H1 (cell line): ENCODE measurements at regions not wholly inside any gene's neighbourhood (a gene's known extent, or its start where the extent isn't known, plus 50 kb on each side); places are given as distances from the start of the nearest gene placed in this dataset.

ENCODE experiments used
- CTCF ChIA-PET: fragments of 300-600 bp; sonication (Branson Sonifier 250); formaldehyde crosslinking; loops from one replicate; lab custom pipeline; 2021; ENCODE audit not compliant: partially characterized antibody; lab: Charles Lee
- POLR2A ChIA-PET: fragments of 300-600 bp; sonication (Branson Sonifier 250); formaldehyde crosslinking; loops from one replicate; lab custom pipeline; 2021; ENCODE audit warnings: inconsistent platforms; ENCODE audit not compliant: partially characterized antibody; lab: Charles Lee
- DNase-seq, 2 experiments: peaks; one replicate each; pipeline versions ENCODE4 v3.0.0 to v3.0.0-alpha.2; 2010 to 2022; ENCODE audit warnings: low spot score in 2 of 2, low read depth in 1 of 2, mixed read lengths in 1 of 2
- FAIRE-seq: peaks from 2 replicates; lab custom pipeline; 2011; peaks lifted over from hg19 to GRCh38; lab: Jason Lieb, UNC
- H2AFZ ChIP-seq: 2 replicates; pipeline ENCODE4 v1.8.1; 2012; ENCODE audit warnings: low read length, inconsistent platforms
- H2AK5ac ChIP-seq: 2 replicates; pipeline ENCODE4 v1.6.1; 2013; ENCODE audit warnings: low read depth, low read length
- H2BK120ac ChIP-seq: replicated peaks from 2 replicates; pipeline ENCODE3; 2013; ENCODE audit warnings: low read depth, low read length, inconsistent platforms
- H2BK12ac ChIP-seq: 2 replicates; pipeline ENCODE4 v1.6.1; 2013; ENCODE audit warnings: low read depth, low read length
- H2BK15ac ChIP-seq: 2 replicates; pipeline ENCODE4 v1.6.1; 2013; ENCODE audit warnings: low read length
- H2BK20ac ChIP-seq: 2 replicates; pipeline ENCODE4 v1.6.1; 2013; ENCODE audit warnings: low read length
- H2BK5ac ChIP-seq: 2 replicates; pipeline ENCODE4 v1.6.1; 2013; ENCODE audit warnings: low read depth, low read length
- H3K14ac ChIP-seq: 2 replicates; pipeline ENCODE4 v1.6.1; 2013; ENCODE audit warnings: inconsistent platforms; ENCODE audit not compliant: insufficient read length
- H3K18ac ChIP-seq: 2 replicates; pipeline ENCODE4 v1.6.1; 2013; ENCODE audit warnings: low read length; ENCODE audit errors: extremely low read depth
- H3K23ac ChIP-seq: 2 replicates; pipeline ENCODE4 v1.6.1; 2013; ENCODE audit warnings: inconsistent platforms; ENCODE audit not compliant: insufficient read length
- H3K23me2 ChIP-seq: 2 replicates; pipeline ENCODE4 v1.6.1; 2013; ENCODE audit warnings: low read depth, low read length
- H3K27ac ChIP-seq: 2 replicates; pipeline ENCODE4 v1.6.1; 2011; ENCODE audit warnings: low read depth, low read length, inconsistent platforms
- H3K27me3 ChIP-seq, 4 experiments: replicated peaks in 1 of 4; 1 replicate in 1 of 4; 2 replicates in 3 of 4; pipeline versions ENCODE4 v1.6.1 to v1.8.1; 2011 to 2013; ENCODE audit warnings: low read length in 3 of 4, mild to moderate bottlenecking in 3 of 4, inconsistent platforms in 2 of 4, mixed read lengths in 2 of 4, moderate library complexity in 1 of 4; ENCODE audit not compliant: control insufficient read depth in 3 of 4, insufficient read depth in 3 of 4; ENCODE audit errors: extremely low read depth in 1 of 4
- H3K36me3 ChIP-seq, 4 experiments: 2 replicates each; pipeline versions ENCODE4 v1.6.1 to v1.8.1; 2011 to 2013; ENCODE audit warnings: mild to moderate bottlenecking in 4 of 4, low read length in 3 of 4, moderate library complexity in 2 of 4, control low read depth in 1 of 4, inconsistent platforms in 1 of 4; ENCODE audit not compliant: insufficient read depth in 4 of 4, control insufficient read depth in 2 of 4
- H3K4ac ChIP-seq: replicated peaks from 2 replicates; pipeline ENCODE3; 2013; ENCODE audit warnings: low read length, low read depth, mixed read lengths, inconsistent platforms; ENCODE audit not compliant: insufficient read length
- H3K4me1 ChIP-seq, 4 experiments: replicated peaks in 1 of 4; 1 replicate in 1 of 4; 2 replicates in 3 of 4; pipeline versions ENCODE4 v1.6.1 to v1.8.1; 2011 to 2013; ENCODE audit warnings: low read length in 3 of 4, inconsistent platforms in 2 of 4, mixed read lengths in 1 of 4; ENCODE audit not compliant: insufficient read depth in 4 of 4, control insufficient read depth in 3 of 4
- H3K4me2 ChIP-seq, 2 experiments: 2 replicates each; pipeline versions ENCODE4 v1.6.1 to v1.8.1; 2011 to 2013; ENCODE audit warnings: low read depth in 2 of 2, low read length in 2 of 2, control low read depth in 1 of 2, inconsistent platforms in 1 of 2, mild to moderate bottlenecking in 1 of 2; ENCODE audit not compliant: insufficient read depth in 1 of 2
- H3K4me3 ChIP-seq, 4 experiments: fragments of 200-600, 300-600 bp in 1 of 4; sonication (generic), shearing (Covaris generic), sonication (Bioruptor Twin) in 1 of 4; 2 replicates each; pipeline versions ENCODE4 v1.5.1 to v1.8.1; 2011 to 2016; ENCODE audit warnings: low read length in 4 of 4, low read depth in 3 of 4, control low read depth in 2 of 4, inconsistent platforms in 2 of 4, mild to moderate bottlenecking in 2 of 4, mixed read lengths in 1 of 4, moderate library complexity in 1 of 4; ENCODE audit not compliant: insufficient read depth in 2 of 4; ENCODE audit errors: extremely low read depth in 1 of 4
- H3K56ac ChIP-seq: replicated peaks from 2 replicates; pipeline ENCODE3; 2013; ENCODE audit warnings: low read depth, mild to moderate bottlenecking, mixed read lengths, low read length, inconsistent platforms; ENCODE audit not compliant: insufficient read length
- H3K79me1 ChIP-seq: 2 replicates; pipeline ENCODE4 v1.6.1; 2013; ENCODE audit warnings: low read depth, low read length, control low read depth
- H3K79me2 ChIP-seq, 2 experiments: 2 replicates each; pipeline versions ENCODE4 v1.6.1 to v1.8.1; 2012 to 2013; ENCODE audit warnings: low read length in 2 of 2, mild to moderate bottlenecking in 2 of 2, inconsistent platforms in 1 of 2; ENCODE audit not compliant: insufficient read depth in 2 of 2, control insufficient read depth in 1 of 2
- H3K9ac ChIP-seq, 4 experiments: replicated peaks in 1 of 4; 1 replicate in 1 of 4; 2 replicates in 3 of 4; pipeline versions ENCODE4 v1.6.1 to v1.8.1; 2011 to 2013; ENCODE audit warnings: low read depth in 3 of 4, low read length in 3 of 4, control low read depth in 2 of 4, mild to moderate bottlenecking in 2 of 4, moderate library complexity in 2 of 4, inconsistent platforms in 1 of 4; ENCODE audit errors: extremely low read depth in 1 of 4
- H3K9me3 ChIP-seq, 2 experiments: 2 replicates each; pipeline versions ENCODE4 v1.6.1 to v1.8.1; 2012 to 2013; ENCODE audit warnings: mild to moderate bottlenecking in 2 of 2, moderate library complexity in 2 of 2, control low read depth in 1 of 2, inconsistent platforms in 1 of 2, low read depth in 1 of 2, low read length in 1 of 2, mixed read lengths in 1 of 2; ENCODE audit not compliant: insufficient read depth in 2 of 2
- H4K20me1 ChIP-seq, 2 experiments: replicated peaks in 1 of 2; 2 replicates each; pipeline versions ENCODE3 to v1.8.1; 2011 to 2013; ENCODE audit warnings: inconsistent platforms in 2 of 2, low read length in 2 of 2, mild to moderate bottlenecking in 1 of 2; ENCODE audit not compliant: insufficient read depth in 2 of 2, control insufficient read depth in 1 of 2
- H4K5ac ChIP-seq: 2 replicates; pipeline ENCODE4 v1.6.1; 2013; ENCODE audit warnings: low read length, low read depth, mixed read lengths, inconsistent platforms; ENCODE audit not compliant: insufficient read length
- H4K8ac ChIP-seq: 2 replicates; pipeline ENCODE4 v1.8.0; 2013; ENCODE audit warnings: mild to moderate bottlenecking, moderate library complexity, low read length, inconsistent platforms; ENCODE audit not compliant: insufficient read depth; ENCODE audit errors: extremely low read depth
- H4K91ac ChIP-seq: replicated peaks from 2 replicates; pipeline ENCODE3; 2013; ENCODE audit warnings: low read length, mixed read lengths, inconsistent platforms; ENCODE audit not compliant: insufficient read length
- KDM1A ChIP-seq: fragments of 200-600, 300-600 bp; sonication (generic); IDR thresholded peaks from 2 replicates; pipeline ENCODE4 v1.7.1; 2016; ENCODE audit warnings: mild to moderate bottlenecking, low read length, borderline replicate concordance
- WGBS, 2 experiments: shearing (Covaris generic) in 1 of 2; methylation state at CpG; one replicate each; pipeline versions ENCODE4 v1.1.6 to v1.1.7; 2013 to 2015; ENCODE audit warnings: low lambda C conversion rate in 2 of 2, mixed read lengths in 2 of 2, inconsistent platforms in 1 of 2, low coverage in 1 of 2, missing lambda C conversion rate in 1 of 2; ENCODE audit not compliant: insufficient replicate concordance in 2 of 2, insufficient coverage in 1 of 2, insufficient read length in 1 of 2; ENCODE audit errors: extremely low coverage in 1 of 2, missing lambda C conversion rate in 1 of 2; 5-methylcytosine and 5-hydroxymethylcytosine counted together

DNA sequence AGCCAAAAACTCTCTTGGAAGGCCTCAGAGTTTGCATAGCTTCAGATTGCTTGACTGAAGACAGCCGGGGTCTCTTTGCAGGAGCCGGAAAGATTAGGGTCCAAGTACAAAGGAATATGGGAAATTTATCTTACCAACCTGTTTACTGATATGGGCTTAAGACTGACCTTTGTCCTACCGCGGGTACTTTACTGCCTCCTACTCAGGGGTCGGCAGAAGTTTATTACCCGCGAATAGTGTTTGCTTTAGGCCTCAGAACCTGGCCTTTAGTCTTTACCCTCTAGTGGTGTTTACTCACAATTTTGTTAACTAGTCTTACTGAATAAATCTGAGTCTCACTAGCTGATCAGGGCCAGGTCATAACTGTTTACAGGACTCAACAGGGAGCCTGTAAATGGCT lies 765.4 kb upstream of the SPRY2 start:
- Histone ChIP-seq H3K79me1 (no peaks in the 10 kb centered on the region), H2AK5ac (no peak overlapping the region), H3K36me3 (no peaks in the 10 kb centered on the region), H3K27me3 (no peaks in the 10 kb centered on the region), H3K4me1 (no peaks in the 10 kb centered on the region; a peak in 1 of 7 replicates), H3K79me2 (no peaks in the 10 kb centered on the region), H4K91ac (no peak overlapping the region), H3K23ac (no peak overlapping the region), H3K14ac (no peak overlapping the region), H3K18ac (no peak overlapping the region), H2BK15ac (no peak overlapping the region), H4K8ac (no peak overlapping the region), H3K23me2 (no peaks in the 10 kb centered on the region), H2BK20ac (no peak overlapping the region), H2BK120ac (no peak overlapping the region), H3K9me3 (no peaks in the 10 kb centered on the region), H2BK12ac (no peak overlapping the region), H3K4me2 (no peak overlapping the region), H4K20me1 (no peaks in the 10 kb centered on the region), H3K4me3 (no peak overlapping the region), H3K56ac (no peak overlapping the region), H3K27ac (no peak overlapping the region), H4K5ac (no peak overlapping the region), H3K9ac (no peak overlapping the region), H2BK5ac (no peak overlapping the region), H2AFZ (no peak overlapping the region), H3K4ac (no peak overlapping the region)
- 98% methylated on average over 7 of the region's 7 CpGs; no CpG with 5 or more reads in 1 of the 2 experiments for WGBS, 2 experiments
- no peak for FAIRE-seq
- POLR2A ChIA-PET, result no interaction called here
- CTCF ChIA-PET, result interaction anchor here (0.6 kb wide), 1 partner anchor 65 kb away, joined by 3 read pairs; no protein-coding TSS in a partner anchor
- DNase-seq, result no peak
- TF ChIP-seq KDM1A, result no peak
